ENCODE measurements at regions not wholly inside any gene's neighbourhood (a gene's known extent, or its start where the extent isn't known, plus 50 kb on each side); places are given as distances from the start of the nearest gene placed in this dataset.

GRCh38 chr13:34430294-34430693, 511.8 kb upstream of the NBEA start:
- Mint-ChIP-seq H3K27me3 (ENCODE audit: insufficient read depth, unreplicated experiment) (no peaks in the 10 kb centered on the region), H3K4me1 (ENCODE audit: insufficient read depth, unreplicated experiment) (no peaks in the 10 kb centered on the region), H3K36me3 (ENCODE audit: insufficient read depth, unreplicated experiment) (no peaks in the 10 kb centered on the region), H3K9me3 (ENCODE audit: unreplicated experiment) (no peaks in the 10 kb centered on the region), H3K4me3 (ENCODE audit: unreplicated experiment) (no peak overlapping the region), H3K27ac (ENCODE audit: low read depth, unreplicated experiment) (no peak overlapping the region)
- ChIA-PET POLR2A (interaction anchor here (0.5 kb wide), 1 partner anchor 680 kb away, joined by 3 read pairs; no protein-coding TSS in a partner anchor), CTCF (no interaction called here)
- TF ChIP-seq, protein P1, sequence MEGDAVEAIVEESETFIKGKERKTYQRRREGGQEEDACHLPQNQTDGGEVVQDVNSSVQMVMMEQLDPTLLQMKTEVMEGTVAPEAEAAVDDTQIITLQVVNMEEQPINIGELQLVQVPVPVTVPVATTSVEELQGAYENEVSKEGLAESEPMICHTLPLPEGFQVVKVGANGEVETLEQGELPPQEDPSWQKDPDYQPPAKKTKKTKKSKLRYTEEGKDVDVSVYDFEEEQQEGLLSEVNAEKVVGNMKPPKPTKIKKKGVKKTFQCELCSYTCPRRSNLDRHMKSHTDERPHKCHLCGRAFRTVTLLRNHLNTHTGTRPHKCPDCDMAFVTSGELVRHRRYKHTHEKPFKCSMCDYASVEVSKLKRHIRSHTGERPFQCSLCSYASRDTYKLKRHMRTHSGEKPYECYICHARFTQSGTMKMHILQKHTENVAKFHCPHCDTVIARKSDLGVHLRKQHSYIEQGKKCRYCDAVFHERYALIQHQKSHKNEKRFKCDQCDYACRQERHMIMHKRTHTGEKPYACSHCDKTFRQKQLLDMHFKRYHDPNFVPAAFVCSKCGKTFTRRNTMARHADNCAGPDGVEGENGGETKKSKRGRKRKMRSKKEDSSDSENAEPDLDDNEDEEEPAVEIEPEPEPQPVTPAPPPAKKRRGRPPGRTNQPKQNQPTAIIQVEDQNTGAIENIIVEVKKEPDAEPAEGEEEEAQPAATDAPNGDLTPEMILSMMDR (IDR thresholded peaks at IDR 0.05; ENCODE audit: unreplicated experiment) = no peak
- DNase-seq (ENCODE audit: unreplicated experiment) = no peak
- no TSS peak for BruUV-seq (replicated peaks)
- intact Hi-C loops (cut with micrococcal nuclease) = no loop called here

DNA sequence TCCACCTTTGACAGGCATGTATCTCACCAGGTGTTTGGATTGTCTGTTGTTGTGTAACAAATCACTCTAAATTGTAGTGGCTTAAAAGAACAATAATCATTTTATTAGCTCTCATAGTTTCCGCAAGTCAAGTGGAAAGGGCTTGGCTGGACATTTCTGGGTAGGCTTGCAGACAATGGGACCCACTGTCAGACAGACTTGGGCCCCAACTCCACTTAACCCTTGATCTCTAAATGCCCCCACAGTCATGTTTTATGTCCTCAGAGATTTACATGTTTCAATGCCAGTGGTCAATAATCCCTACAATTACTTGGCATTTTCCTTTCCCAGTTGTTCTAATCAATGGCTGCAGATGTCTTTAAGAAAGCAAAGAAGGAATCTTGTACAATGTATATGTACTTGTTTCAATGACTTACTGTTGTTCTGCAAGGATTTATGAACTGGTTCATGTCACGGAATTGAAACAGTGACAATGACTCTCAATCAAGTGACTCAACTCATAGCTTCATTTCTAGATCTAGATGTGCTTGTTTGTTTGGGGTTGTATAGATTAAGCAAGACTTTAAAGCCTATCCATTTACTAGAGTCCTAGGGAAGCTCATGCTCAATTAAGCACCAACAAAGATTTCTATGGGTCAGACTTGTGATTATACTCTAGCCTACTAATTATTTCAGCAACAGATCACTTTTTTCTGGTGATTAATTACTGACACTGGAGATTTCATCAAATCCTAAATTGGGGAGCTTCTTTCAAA, 510.1 kb upstream of the NBEA start:
- intact Hi-C loops (cut with micrococcal nuclease) = no loop called here
- Mint-ChIP-seq H3K36me3 (ENCODE audit: insufficient read depth, unreplicated experiment) (no peaks in the 10 kb centered on the region), H3K4me3 (ENCODE audit: unreplicated experiment) (no peak overlapping the region), H3K4me1 (ENCODE audit: insufficient read depth, unreplicated experiment) (no peaks in the 10 kb centered on the region), H3K9me3 (ENCODE audit: unreplicated experiment) (no peaks in the 10 kb centered on the region), H3K27me3 (ENCODE audit: insufficient read depth, unreplicated experiment) (no peaks in the 10 kb centered on the region), H3K27ac (ENCODE audit: low read depth, unreplicated experiment) (no peak overlapping the region)
- POLR2A ChIA-PET = no interaction called here
- DNase-seq (ENCODE audit: unreplicated experiment) = no peak
- BruUV-seq (replicated peaks) = no TSS peak
- TF ChIP-seq, protein P1 (IDR thresholded peaks at IDR 0.05; ENCODE audit: unreplicated experiment) = no peak
- CTCF ChIA-PET = interaction anchor here (0.7 kb wide), 1 partner anchor 10 kb away, joined by 4 read pairs; no protein-coding TSS in a partner anchor

DNA sequence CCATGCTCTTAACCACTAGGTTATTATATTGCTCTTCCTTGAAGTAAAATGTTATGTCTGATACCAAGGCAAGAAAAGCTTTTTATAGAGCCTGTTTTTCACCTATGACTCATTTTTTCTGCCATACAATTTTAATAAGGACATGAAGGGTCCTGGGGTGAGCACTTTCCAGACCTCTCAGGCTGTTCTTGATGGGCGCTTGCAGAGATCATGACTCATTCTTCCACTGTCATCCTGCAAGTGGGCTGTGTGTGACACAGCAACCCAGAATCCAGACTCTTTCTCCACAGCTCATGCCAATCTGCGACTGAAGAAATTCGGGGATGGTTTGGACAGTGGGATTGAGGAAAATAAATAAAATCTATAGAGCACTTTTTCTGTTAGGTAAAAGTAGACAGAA, 506.7 kb upstream of the NBEA start:
- Mint-ChIP-seq H3K27me3 (ENCODE audit: insufficient read depth, unreplicated experiment) (no peaks in the 10 kb centered on the region), H3K27ac (ENCODE audit: low read depth, unreplicated experiment) (no peak overlapping the region), H3K4me1 (ENCODE audit: insufficient read depth, unreplicated experiment) (no peaks in the 10 kb centered on the region), H3K9me3 (ENCODE audit: unreplicated experiment) (no peaks in the 10 kb centered on the region), H3K4me3 (ENCODE audit: unreplicated experiment) (no peak overlapping the region), H3K36me3 (ENCODE audit: insufficient read depth, unreplicated experiment) (no peaks in the 10 kb centered on the region)
- POLR2A ChIA-PET = no interaction called here
- no TSS peak for BruUV-seq (replicated peaks)
- DNase-seq (ENCODE audit: unreplicated experiment) = peak; percentile 35
- intact Hi-C loops (cut with micrococcal nuclease) = no loop called here
- TF ChIP-seq, protein P1 (IDR thresholded peaks at IDR 0.05; ENCODE audit: unreplicated experiment) = no peak
- CTCF ChIA-PET = no interaction called here

DNA sequence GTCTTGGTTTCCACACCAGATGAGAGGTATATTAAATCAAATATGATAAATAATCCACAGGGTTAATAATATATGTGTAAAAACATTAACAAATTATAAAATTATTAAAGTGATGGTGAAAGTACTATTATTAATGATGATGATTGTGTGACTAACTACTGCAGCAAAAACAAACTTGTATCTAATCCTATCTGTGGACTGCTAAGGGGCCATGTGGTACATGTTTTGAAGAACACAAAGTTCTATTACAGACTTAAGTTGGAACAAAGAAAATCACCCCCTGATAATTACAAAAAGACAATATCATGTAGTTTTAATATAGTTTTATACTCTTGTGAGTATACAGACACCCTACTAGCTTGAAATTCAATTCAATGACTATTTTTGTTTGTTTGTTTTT, 504.2 kb upstream of the NBEA start:
- H3K27me3 Mint-ChIP-seq (ENCODE audit: insufficient read depth, unreplicated experiment) = no peaks in the 10 kb centered on the region
- no peaks in the 10 kb centered on the region for H3K36me3 Mint-ChIP-seq (ENCODE audit: insufficient read depth, unreplicated experiment)
- POLR2A ChIA-PET = no interaction called here
- no peak for DNase-seq (ENCODE audit: unreplicated experiment)
- CTCF ChIA-PET = no interaction called here
- intact Hi-C loops (cut with micrococcal nuclease) = no loop called here
- no peak overlapping the region for H3K4me3 Mint-ChIP-seq (ENCODE audit: unreplicated experiment)
- H3K9me3 Mint-ChIP-seq (ENCODE audit: unreplicated experiment) = no peaks in the 10 kb centered on the region
- no TSS peak for BruUV-seq (replicated peaks)
- no peak overlapping the region for H3K27ac Mint-ChIP-seq (ENCODE audit: low read depth, unreplicated experiment)
- H3K4me1 Mint-ChIP-seq (ENCODE audit: insufficient read depth, unreplicated experiment) = no peaks in the 10 kb centered on the region
- TF ChIP-seq, protein P1 (IDR thresholded peaks at IDR 0.05; ENCODE audit: unreplicated experiment) = no peak

Data from MCF 10A (cell line).